RCC 7860 (cell line): ENCODE measurements at regions not wholly inside any gene's neighbourhood (a gene's known extent, or its start where the extent isn't known, plus 50 kb on each side); places are given as distances from the start of the nearest gene placed in this dataset.

Experiments used
- DNase-seq: peaks from one replicate; pipeline ENCODE4 v3.0.0-alpha.2; 2015; ENCODE audit warnings: low spot score
- FAIRE-seq: peaks from 2 replicates; lab custom pipeline; 2012; peaks lifted over from hg19 to GRCh38; lab: Jason Lieb, UNC

- FAIRE-seq (no peak), DNase-seq (no peak)
Measured at GRCh38 chr4:153940916-153941315, 152.0 kb upstream of the SFRP2 start.

DNA sequence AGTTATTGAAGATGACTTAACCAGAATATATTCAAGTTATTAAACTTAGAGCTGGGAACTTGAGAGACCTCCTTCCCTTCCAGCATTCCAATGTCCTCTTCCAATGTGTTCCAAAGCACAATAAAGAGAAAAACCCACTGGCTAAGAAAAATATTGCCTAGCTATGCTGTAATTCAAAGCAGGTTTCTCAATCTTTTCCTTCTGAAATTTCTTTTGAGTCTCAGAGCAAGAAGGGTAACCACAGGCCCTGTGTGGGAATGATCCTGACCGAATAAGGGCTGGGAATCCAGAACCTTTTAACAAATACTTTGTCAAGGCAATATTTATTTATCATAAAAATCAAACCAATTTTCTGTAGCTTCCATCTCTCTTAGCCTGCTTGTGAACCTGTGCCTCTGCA lies 150.7 kb upstream of the SFRP2 start:
- no peak for DNase-seq
- FAIRE-seq: no peak

DNA sequence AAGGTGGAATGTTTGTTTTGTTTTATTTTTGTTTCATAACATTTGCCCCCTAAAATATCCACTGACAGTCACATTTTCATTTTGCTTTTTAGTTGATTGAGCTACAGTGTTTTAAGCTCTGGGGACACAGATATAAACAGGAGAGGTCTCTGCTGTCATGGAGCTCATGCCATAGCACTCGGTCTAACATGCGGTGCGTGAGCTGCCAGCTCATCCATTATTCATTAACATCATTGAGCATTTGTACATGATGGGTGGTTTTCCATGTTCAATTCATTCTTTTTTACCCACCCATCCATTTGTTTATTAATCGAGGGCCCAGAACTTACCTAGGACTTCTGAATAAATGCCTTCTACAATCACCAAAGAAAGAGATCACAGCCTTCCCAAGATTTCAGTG lies 150.1 kb upstream of the SFRP2 start:
- no peak for FAIRE-seq
- DNase-seq: no peak

GRCh38 chr4:153937289-153937688 lies 148.4 kb upstream of the SFRP2 start:
- FAIRE-seq (no peak), DNase-seq (no peak)

GRCh38 chr4:153936121-153936520 lies 147.2 kb upstream of the SFRP2 start:
- no peak for FAIRE-seq
- no peak for DNase-seq

GRCh38 chr4:153934688-153935017 lies 145.8 kb upstream of the SFRP2 start:
- DNase-seq (no peak), FAIRE-seq (no peak)

GRCh38 chr4:153933915-153934687 lies 145.2 kb upstream of the SFRP2 start:
- DNase-seq: no peak
- no peak for FAIRE-seq

DNA sequence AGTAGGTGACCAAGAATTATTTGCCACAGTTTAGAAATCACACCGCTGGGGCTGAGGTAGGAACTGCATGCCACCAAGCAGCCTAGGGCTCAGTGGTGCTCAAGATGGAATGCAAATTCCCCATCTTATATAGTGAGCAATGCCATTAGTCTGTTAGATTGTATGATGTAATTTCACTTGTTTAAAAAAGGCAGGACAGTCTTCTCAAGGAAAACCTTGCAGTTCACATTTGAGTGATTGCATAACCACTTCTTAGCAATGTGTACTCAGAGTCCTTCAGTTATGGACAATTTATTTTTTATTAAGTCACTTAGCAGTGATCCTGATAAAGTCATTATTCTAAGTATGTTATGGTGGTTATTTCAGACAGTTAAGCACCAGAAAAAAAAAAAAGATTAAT lies 142.9 kb upstream of the SFRP2 start:
- peak; percentile 11 for FAIRE-seq
- DNase-seq: peak; percentile 10

GRCh38 chr4:153929675-153930074 lies 140.8 kb upstream of the SFRP2 start:
- no peak for DNase-seq
- no peak for FAIRE-seq

GRCh38 chr4:153927451-153927850 lies 138.6 kb upstream of the SFRP2 start:
- FAIRE-seq (peak; percentile 57), DNase-seq (no peak)

DNA sequence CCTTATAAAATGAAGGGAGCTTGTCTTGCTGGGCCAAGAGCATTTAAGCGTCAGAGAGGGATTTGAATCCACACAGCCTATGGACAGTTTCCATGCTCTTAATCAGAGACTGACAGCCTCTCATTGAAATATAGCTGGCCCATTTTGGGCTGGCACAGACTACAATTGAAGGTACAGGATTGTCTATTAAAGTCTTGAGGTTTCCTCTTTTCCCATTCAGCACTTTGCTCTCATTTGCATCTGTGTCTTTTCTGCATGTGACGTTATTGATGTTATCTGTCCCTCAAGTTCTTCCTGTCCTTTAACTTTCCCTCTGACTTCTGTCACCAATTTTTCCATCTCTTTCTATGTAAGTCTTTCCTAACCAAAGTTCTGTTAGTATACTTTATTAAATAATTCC lies 133.3 kb upstream of the SFRP2 start:
- DNase-seq: no peak
- FAIRE-seq: no peak

DNA sequence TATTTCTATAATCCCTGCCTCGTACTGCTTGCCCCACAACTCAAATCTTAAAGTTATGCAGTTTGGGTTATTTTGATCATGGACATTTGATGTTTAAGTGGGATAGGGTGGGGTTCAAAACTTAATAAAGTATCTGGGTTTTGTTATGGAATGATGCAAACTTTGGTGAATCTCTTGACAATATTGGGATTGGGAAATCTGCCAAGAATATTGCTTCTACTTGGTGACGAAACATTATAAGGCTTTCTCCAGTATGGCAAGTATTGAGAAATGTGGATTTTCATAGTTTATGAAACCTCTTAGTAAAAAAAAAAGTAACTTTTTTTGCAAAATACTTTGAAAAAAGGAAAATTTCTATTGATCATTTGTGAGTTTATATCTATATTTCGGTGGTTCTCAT lies 130.8 kb upstream of the SFRP2 start:
- DNase-seq: no peak
- FAIRE-seq: no peak

- DNase-seq (no peak), FAIRE-seq (no peak)
Measured at GRCh38 chr4:153916273-153916755, 127.4 kb upstream of the SFRP2 start.

GRCh38 chr4:153912301-153912700 lies 123.4 kb upstream of the SFRP2 start:
- DNase-seq (no peak), FAIRE-seq (no peak)

- DNase-seq: no peak
- FAIRE-seq: no peak
Measured at GRCh38 chr4:153909672-153910071, 120.8 kb upstream of the SFRP2 start.

- FAIRE-seq: no peak
- no peak for DNase-seq
Measured at GRCh38 chr4:153906231-153906630, 117.3 kb upstream of the SFRP2 start.

DNA sequence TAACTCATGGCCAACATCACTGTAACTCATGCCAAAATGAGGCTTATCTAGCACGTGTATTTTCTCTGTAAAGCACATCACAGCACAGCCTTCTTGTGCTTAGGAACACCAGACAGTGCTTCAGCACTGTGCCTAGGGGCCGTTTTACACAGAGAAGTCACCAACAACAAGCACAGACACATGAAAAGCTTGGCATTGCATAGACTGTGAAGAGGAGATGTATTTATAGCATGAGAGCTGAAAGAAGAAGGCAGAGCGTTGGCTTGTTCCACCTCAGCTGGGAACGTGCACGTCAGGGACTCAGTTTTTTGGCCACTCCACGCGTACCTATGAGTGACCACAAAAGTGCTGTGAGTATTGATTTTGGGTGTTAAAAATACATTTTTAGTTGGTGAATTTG lies 116.3 kb upstream of the SFRP2 start:
- DNase-seq: no peak
- FAIRE-seq: no peak

DNA sequence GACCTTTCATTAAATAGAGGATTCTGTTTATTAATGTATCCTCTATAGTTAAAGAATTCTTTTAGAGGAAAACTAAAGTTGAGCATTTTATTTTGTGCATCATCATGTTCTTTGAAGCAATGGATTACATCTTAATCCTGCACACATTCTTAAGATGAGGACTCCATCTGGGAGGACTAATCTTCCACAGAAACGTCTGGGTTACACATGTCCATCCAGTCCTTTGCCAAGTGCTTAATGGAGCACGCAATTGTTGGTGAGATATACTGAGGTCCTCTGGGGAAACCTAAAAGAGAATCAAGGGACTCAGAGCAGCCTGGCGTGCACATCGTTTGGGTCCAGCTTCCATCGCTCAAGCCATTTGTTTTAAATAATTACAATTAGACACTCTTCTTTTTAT lies 115.1 kb upstream of the SFRP2 start:
- FAIRE-seq: no peak
- no peak for DNase-seq

DNA sequence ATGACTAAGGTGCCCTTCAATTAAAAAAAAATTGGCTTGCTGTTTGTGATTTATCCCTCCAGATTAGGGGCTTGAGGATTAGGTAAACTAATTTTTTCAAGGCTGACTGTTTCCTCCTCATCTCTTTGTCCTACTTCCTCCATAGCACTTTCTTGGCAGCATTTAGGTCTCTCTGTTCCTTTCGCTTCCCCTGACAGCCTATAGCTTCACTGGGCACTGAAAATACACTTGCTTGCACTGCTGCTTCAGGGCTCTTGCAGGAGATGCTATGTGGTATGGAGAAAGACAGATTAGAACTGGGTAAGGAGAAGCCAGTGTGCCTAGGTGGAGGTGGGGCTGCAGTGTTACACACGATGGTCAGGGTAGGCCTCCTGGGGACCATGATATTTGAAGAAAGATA lies 112.3 kb upstream of the SFRP2 start:
- DNase-seq (no peak), FAIRE-seq (no peak)

- FAIRE-seq (no peak), DNase-seq (no peak)
Measured at GRCh38 chr4:153900426-153900825, 111.5 kb upstream of the SFRP2 start.

DNA sequence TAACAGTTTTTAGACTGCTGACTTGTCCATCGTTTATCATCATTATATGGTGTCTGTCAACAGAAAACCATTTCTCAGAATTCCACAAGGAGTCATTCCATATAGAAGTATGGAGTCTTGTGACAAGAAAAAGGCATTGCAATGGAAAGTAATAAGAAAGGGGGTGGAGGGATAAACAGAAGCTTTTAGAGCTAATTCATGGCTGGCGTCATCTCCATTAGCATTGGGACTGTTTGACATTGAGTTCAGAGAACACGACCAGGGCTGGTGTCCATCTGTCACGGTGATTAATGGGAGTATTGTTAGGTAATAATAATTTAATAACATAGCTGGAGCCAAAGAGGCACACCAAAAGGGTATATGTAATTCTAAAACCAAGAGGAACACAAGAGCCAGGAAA lies 101.9 kb upstream of the SFRP2 start:
- FAIRE-seq: no peak
- DNase-seq: no peak

DNA sequence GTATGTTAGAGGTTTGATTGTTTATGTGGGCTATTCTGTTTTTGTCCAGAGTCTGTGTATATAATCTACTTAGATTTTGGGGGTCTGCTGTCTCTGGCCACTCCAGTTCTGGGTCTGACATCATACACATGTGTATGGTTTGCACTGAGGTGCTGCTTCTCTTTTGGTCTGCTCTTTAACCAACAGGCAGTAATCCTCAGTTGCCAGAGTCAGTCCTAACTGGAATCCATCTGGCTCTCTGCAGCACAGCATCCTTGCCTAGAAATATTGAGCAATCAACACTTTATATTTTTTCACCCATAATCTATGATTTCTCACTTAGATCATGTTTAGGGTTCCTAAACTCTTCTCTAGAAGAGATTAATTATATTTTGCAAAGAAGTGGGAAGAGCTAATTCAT lies 98.3 kb upstream of the SFRP2 start:
- DNase-seq (no peak), FAIRE-seq (no peak)

DNA sequence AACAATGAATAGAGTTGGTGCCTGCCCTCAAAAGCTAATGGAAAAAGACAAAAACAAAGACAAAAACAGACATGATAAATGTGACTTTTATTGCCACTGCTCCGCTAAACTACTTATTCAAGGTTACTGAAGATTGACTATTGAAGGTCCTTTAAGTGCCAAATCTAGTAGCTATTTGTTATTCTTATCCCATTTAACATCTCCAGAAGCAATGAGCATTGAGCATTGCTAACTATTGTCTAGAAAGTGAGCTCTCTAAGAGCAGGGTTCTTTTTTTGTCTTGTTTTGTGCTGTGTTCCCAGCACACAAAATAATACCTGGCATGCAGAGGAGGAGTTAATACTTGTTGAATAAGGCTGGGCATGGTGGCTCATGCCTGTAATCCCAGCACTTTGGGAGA lies 95.4 kb upstream of the SFRP2 start:
- DNase-seq: no peak
- no peak for FAIRE-seq
